NCI-H2227 (cell line): ENCODE measurements at regions not wholly inside any gene's neighbourhood (a gene's known extent, or its start where the extent isn't known, plus 50 kb on each side); places are given as distances from the start of the nearest gene placed in this dataset.
"Not testable (repeated sequence)": the region's sequence is repeated elsewhere in the genome, so short reads cannot be mapped to it uniquely, and the experiment has no call there.

Experiments
- DNase-seq: peaks from one replicate; lab custom pipeline; 2025; ENCODE audit not compliant: unreplicated experiment; lab: John Stamatoyannopoulos, UW

DNA sequence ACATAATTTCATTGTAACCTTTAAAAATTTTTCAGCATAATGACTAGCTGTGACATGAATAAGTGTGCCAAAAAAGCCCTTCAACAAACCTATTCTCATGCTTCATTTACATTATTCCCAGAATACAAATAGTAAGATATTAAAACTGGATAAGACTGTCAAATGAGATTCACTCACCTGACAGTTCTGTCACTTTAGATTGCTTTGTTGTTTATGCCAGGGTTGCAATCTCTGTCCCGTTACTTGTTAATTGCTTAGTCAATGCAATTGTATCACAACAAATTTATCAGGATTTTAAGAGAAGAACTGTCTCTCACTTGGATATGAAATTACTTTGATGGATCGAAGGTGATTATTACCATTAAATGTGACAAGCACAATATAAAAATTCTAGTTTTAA lies 616.0 kb upstream of the IGFBP7 start:
- no peak for DNase-seq

DNA sequence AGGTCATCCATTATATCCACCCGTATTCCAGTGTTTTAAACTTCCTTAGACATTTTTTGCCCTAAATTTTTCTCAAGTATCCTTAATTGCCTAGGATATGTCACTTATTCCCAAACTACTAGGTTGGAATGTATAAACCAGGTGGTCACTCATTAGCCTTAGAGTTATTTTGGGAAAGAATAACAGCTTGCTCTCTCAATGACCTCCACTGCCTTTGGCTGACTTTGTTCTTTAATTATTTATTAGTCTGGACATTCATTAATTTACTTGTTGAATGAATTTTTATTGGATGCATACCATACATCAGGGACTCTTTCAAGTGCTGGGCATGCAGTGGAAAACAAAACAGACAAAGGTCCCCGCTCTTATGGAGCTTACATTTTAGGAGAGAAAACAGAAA lies 609.3 kb upstream of the IGFBP7 start:
- no peak for DNase-seq

DNA sequence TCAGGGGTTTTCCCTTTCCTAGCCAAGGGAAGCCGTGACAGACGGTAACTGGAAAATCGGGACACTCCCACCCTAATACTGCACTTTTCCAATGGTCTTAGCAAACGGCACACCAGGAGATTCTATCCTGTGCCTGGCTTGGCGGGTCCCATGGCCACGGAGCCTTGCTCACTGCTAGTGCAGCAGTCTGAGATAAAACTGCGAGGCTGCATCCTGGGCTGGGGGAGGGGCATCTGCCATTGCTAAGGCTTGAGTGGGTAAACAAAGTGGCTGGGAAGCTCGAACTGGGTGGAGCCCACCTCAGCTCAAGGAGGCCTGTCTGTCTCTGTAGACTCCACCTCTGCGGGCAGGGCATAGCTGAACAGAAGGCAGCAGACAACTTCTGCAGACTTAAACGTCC lies 604.1 kb upstream of the IGFBP7 start:
- DNase-seq, result not testable (repeated sequence)

DNA sequence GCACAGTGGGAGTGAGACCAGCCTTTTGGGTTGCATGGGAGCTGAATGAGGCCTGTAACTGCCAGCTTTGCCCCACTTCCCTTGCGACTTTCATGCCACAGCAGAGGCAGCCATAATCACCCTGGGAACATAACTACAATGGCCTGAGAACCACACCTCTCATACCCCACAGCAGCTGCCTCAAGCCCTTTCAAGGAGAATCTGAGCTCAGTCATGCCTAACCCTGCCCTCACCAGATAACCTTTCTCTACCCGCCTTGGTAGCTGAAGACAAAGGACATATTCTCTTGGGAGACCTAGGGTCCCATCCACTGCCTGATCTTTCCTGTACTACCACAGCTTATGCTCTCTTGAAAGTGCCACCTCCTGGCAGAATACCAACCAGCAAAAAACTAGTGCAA lies 599.9 kb upstream of the IGFBP7 start:
- no peak for DNase-seq

DNA sequence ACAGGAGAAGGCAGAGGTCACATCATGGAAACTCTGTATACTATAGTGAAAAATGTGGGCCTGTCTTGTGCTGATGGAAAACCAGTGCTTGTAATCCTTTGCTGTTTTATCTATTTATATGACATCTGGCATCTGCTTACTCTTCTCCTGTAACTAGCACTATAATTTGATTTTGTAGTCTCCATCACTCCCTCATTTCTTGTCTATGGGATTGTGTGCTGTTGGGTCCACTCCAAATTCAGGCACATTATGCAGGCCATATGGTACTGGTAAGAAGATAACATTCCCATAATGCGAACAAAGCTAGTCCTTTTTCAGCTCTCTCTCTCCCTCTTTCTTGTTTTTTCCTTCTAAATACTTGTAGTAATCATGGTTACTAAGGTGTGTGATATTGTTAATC lies 581.2 kb upstream of the IGFBP7 start:
- DNase-seq, result no peak

DNA sequence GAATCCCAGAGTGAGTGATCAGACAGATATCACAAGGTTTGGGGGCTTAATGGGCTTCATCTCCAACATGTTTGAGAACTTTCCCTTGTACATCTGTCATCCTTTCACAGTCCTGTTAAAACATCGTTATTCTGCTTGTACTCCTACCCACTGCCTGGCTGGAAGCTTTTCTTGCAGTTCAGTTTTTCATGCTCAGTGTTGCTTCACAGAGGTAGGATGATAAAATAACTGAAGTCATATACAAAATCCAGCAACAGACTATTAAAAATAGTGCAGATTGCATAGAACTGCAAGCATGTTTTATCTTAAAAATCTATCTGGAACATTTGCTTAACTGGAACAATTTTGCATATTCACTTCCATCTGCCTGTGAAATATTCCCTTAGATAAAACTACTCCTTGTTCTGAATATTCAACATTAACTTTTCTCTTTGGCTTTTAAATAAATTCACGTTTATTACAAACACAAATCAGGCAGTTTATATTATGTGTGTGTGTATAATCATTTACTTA lies 579.6 kb upstream of the IGFBP7 start:
- DNase-seq, result no peak

DNA sequence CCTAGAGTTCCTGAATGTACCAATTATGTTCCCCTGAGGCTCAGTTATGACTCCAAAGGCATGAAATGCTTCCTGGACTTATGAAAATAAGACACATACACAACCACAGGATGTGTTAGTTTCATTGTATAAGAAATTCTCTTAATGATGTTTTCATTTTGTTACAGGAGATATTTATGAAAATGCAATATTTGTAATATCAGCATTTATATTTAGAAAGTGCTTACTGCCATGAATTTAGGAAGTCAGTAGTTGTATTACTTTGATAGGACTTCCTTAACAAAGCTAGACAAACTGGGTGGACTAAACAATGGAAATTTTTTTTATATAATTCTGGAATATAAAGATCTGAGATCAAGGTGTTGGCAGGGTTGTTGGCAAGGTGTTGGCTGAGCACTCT lies 572.1 kb upstream of the IGFBP7 start:
- DNase-seq, result no peak

DNA sequence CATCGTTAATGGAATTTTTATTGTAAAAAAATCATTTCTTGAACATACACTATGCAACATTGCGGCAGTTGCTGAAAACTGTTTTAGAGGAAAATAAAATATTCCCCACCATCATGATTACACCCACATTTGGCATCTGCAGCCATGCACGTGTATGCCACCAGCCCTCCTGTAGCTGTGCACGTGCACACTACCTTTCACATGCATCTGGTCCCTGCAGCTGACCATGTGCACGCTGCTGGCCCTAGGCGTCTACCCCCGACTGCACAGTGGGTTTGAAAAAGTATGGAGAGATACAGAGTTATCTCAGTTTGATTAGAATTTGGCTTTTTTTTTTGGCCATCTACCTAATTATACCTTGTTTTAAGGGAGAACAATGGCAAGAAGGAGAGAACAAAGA lies 569.8 kb upstream of the IGFBP7 start:
- DNase-seq, result no peak

DNA sequence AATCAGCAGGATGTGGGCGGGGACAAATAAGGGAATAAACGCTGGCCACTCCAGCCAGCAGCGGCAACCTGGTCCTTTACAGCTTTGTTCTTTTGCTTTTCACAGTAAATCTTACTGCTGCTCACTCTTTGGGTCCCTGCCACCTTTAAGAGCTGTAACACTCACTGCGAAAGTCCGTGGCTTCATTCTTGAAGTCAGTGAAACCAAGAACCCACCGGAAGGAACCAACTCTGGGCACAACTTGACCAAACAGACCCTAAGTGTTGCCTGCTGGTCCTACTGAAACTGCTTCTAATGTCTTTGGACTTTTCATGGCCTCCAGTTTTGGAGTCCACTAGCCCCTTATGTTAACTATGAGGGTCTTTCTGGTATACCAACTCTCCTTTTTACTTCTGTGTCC lies 566.2 kb upstream of the IGFBP7 start:
- DNase-seq, result no peak

DNA sequence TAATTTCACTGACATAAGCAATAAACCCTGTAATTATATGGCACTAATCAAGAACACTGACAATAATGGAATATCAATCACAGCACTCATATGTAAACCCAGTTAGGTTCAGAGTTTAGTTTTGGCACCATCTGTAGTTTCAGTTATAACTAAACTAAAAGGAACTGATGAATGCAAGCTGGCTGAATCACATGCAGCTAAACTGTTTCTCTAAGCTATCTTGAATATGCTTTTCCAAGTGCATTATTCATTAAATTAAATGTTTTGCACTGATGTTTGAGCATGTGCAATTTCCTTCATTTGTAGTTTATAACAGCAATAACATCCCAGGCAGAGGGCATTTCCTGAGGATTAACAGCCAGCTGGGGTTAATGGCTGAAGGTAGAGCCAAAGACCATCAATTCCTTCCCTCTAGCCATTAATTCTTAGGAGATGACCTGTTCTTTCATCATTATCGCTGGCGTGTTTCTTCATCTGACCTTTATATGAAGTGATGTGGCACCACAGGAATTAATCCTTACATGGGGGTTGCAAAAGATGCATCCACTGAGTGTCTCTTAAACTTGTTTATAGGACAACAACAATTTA lies 562.8 kb upstream of the IGFBP7 start:
- no peak for DNase-seq

DNA sequence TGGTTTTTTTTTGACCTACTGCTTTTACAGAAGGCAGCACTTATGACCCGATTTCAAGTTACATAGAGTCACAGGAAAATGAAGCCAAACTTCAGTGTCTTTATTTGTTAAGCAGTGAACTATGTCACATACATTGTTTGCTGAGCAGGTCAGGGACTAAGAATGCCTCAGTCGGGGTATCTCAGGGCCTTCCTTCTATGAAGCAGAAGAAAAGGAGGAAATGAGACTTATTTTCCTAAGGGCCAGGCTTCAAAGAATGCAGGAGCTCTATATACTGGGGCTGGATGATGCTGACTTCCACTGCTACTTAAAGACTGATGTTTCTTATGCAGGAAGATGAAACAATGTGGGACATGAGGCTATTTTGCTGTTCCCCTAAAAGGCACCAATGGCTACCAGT lies 558.4 kb upstream of the IGFBP7 start:
- DNase-seq, result no peak

DNA sequence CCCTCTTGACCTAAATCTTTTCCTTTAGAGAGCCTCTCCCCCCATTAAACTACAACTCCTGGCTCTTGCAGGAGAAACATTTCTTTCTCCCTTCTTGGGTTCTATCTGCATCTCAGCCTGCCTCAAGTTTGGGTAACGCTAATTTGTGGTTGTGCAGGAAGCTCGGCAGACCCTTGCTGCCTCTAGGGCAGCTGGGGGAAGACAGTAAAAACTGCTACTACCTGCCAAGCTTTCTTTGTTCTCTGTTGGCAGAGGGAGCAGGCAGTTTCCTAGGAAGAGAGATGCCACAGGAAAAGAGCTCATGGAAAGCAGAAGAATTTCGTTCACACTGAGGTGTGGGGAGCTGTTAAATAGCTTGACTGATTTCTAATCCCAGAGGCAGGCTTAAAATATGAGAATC lies 555.6 kb upstream of the IGFBP7 start:
- no peak for DNase-seq

DNA sequence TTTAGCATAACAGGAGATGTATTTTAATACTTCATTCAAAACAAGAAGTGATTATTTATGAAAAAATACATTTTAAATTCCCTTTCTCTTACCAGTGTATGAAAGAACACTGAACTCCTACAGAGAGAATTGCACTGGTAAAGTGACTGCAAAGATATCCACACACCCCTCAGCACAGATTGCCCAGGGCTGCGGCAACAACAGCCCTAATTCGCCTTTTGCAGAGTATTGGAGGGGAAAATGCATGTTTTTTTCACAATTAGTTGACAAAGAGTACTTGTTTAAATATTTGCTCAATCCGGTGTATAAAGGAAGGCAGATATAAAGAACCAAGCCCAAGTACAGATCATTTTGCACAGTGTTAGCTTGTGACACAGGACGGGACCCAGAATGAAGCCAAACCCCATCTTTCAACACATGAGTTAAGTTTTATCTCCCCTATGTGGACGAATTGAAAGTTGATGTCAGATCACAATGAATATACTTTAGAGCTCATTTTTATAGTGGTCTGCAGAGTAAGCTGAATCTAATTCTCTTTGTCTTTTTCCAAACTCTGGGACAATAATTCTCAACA lies 551.4 kb upstream of the IGFBP7 start:
- no peak for DNase-seq

DNA sequence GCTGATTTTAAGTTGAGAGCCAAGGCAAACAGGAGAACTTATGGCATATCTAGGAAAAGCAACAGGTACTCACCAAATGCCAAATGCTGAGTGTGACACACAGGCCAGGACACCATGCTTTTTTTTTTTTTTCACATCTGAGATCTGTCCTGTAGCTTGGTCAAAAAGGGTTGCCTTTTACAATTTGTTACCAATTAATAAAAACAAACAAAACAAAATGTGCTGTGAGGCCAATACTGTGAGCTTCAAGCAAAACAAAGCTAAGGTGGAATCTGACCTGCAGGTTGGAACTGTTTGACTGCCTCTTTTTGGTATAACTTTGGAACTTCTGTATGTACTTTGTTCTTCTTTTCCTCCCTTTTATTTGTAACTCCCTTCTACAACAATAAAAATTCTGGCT lies 548.5 kb upstream of the IGFBP7 start:
- no peak for DNase-seq

DNA sequence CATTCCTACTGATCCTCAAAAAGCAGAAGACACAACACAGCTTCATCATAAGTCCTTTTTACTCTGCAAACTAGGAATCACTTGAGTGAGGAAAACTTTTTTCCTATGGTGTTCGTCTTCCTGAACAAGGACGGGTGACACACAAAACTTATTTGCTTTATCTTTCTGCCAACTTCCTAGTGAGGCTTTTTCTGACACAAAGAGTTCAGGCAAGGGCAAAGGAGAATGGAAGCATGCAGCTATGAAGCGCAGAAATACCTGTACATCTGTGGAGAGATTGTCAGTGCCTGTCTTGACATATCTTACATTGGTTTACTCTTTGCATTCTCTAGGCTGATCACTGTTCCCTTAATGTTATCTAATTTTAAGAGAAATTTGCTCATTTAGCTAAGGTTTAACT lies 548.0 kb upstream of the IGFBP7 start:
- DNase-seq, result no peak

DNA sequence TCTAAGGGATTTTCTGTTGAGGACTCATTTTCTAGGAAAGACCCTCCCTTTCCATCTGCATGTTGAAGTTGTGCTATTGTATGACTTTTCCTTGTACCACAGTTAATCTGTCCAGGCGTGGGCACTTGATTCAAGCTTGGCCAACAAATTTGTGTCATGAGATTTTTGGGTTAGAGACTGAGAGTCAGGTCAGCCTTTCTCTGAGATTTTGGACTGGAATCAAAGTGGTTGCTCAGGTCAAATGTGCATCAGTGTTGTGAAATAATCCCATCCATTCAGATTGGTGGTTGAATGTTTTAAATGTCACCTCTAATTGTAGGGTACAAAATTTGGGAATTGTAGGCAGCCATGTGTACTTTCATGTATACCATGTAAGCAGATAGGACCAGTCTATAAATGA lies 545.2 kb upstream of the IGFBP7 start:
- DNase-seq, result no peak

DNA sequence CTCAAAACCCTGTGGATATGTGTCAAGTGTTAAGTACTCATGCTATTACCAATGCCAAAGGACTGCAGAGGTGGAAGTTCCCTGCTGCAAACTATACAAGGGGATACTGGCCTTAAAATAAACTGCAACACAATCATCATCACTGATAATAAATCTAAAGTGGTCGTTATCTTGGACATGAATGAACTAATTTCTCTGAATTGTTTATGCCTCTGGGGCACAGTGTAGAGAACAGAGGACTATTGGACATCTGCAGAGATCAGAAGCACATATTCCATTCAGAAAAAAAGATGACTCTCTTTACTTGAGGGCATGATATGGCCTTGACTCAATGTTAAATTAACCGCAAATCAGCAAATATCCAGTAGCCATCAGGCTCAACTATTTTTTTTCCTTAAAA lies 542.6 kb upstream of the IGFBP7 start:
- DNase-seq, result no peak

DNA sequence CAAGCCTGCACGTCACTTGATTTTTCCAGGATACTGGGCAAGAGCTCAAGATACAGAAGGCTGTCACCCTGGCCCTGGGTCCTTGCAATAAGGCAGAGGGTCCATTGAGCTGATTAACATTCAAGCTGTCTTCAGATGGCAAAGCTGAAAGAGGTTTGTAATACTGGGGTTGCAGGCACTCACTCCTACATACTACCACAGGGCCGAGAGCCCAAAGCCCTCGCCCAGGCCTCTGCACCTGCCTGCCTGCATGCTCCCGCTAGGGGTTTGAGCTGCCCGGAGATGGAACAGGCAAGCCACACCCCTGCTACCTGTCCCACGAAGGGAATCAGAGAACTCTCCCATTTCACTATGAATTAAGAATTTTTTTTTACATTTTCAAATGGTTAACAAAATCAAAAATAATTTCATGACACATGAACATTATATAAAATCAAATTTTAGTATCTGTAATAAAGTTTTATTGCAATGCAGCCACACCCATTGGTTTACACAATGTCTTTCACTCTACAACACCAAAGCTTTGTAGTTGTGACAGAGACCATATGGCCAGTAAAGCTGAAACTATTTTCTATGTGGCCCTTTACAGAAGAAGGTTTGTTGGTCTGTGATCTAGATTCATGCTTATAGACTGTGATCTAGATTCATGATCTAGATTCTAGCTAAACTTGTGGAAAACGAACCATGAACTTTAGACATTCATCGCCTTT lies 530.4 kb upstream of the IGFBP7 start:
- no peak for DNase-seq

DNA sequence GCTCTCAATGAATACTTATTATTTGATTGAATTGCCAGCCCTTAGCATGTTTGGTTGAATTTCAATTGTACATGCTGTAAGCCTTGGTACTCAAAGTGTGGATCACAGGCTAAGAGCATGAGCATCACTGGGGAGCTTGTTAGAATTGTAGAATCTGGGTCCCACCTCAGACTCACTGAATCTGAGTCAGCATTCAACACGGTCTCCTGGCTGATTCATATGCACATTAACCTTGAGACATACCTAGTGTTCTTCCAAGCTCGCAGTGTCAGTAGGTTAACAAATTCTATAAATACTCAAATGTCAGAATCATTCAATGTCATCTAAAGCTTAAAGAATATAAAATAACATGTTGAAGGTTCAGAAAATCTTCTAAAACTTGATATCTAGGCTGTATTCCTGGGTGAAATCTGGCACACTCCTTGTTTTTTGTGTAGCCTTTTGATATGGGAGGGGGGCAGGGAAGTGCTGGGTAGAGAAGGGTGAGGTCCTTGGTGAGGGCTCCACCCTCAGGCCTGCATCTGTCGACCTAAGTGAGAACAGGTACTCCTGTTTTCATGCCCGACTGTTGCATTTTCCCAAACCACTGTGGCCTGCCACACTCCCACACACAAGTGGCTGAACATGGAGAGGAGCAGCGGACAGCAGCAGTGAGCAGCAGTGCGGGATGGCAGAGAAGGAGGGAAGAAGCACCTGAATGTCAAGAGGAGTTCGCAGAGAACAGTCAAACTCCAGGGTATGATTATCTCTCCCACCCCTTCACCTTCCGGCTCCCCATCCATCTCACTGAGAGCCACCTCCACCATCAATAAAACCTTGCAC lies 529.6 kb upstream of the IGFBP7 start:
- DNase-seq, result no peak

DNA sequence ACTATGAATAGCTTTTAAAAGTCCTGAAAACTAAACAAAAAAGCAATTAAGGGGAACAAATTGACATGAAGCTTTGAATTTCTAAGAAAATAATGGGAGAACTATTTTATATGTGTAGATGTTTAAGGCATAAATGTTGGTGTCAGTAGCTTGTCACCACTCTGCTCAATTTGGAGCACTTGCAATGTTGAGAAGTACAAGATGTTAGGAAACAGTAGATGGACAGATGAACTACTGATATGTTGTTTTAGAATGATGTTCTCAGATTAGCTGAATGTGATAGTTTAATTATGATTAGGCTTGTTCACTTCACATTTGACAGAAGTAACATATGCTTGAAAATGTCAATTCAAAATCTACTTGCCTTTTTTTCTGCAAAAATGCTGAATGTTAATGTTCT lies 525.7 kb upstream of the IGFBP7 start:
- DNase-seq, result no peak

DNA sequence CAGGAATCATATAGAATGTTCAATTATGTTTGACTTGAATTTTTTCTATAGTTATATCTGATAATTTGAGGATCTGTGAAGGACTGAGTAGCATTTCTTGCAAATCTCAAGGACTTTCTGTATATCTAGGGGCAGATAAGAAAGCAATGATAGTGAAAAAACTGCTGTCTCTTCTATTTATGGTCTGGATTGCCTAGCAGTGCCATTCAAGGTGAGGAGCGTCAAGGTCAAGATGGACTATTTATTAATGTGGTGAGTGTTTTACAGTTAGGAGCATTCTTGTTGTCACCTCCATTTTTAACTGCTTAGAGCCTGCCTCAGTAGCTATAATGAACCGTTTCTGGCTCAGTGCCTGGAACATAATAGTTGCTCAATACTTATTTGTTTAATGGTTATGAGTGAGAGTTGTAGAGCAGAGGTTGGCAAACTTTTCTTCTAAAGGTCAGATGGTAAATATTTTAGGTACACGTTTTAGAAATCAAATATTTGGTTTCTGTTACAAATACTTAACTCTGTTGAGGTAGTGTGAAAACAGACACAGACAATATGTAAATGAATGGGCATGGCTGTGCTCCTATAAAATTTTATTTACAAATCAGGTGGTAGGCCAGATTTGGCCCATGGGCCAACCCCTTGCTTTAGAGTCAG lies 523.2 kb upstream of the IGFBP7 start:
- no peak for DNase-seq
